ENCODE measurements at regions not wholly inside any gene's neighbourhood (a gene's known extent, or its start where the extent isn't known, plus 50 kb on each side); places are given as distances from the start of the nearest gene placed in this dataset.

DNA sequence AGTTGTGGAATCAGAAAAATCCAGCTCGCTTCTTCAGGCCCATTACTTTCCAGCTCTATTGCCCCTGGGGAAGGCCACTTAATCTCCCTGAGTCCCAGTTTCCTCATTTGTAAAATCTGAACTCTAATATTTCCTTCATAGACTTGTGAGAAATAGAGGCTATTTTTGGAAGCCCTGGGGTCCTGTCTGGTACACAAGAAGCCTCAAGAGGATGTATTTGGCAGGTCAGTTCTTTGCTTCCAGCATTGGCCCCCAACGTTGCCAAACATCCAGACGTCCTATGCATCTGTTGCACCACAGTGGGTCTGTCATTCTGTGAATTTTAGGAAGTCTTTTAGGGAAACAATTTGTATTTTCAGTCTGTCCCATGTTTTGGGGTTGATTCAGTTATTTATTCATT is 525.9 kb downstream of the EBF1 start:
- TF ChIP-seq POLR2AphosphoS5 (IDR thresholded peaks at IDR 0.05; ENCODE audit: borderline replicate concordance, low read depth, low read length) (no peak), EZH2 (IDR thresholded peaks at IDR 0.05) (no peak), FOXP2 (optimal IDR thresholded peaks at IDR 0.05; ENCODE audit: control extremely low read depth, extremely low read length, insufficient read depth) (no peak)

Data from SK-N-MC (cell line).